RPMI8226 (cell line): ENCODE measurements at regions not wholly inside any gene's neighbourhood (a gene's known extent, or its start where the extent isn't known, plus 50 kb on each side); places are given as distances from the start of the nearest gene placed in this dataset.
A peak's percentile ranks its signal among the peaks of the same experiment; 100 is the strongest.

Source experiments
- DNase-seq: peaks from one replicate; pipeline ENCODE4 v3.0.0-alpha.2; 2015

DNA sequence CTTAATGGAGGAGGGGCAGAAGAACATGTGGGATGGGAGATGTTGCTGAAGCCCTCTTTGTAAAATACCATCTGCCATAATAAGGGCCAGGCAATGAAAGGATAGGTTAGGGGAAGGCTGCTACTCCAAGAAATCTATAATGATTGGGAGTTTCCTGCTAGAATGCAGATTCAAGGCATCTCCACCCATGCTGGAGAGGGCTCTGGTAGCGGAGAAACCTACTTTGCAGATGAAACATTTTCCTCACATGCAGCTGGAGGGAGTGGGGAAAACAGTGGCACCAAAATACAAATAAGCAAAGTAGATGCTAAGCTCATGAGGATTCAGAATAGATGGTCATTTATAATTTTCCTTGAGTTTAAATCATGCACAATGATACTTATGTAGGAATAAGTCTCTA lies 82.3 kb upstream of the GCFC2 start:
- no peak for DNase-seq

DNA sequence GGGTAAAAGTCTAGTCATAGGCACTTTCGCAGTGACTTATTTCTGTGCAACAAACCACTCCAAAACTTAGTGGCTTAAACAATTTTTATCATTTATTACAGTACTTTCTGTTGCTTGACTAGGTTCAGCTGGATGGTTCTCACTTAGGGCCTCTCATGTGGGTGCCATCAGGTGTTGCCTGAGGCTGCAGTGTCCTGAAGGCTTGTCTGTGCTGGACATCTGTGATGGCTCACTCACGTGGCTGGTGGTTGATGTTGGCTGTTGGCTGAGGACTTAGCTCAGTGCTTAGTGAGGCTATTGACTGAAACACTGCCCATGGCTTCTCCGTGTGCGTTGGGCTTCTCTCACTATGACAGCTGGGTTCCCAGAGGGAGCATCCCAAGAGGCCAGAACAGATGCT lies 81.4 kb upstream of the GCFC2 start:
- DNase-seq = no peak

GRCh38 chr2:75790814-75791467 lies 80.2 kb upstream of the GCFC2 start:
- no peak for DNase-seq

GRCh38 chr2:75790121-75790813 lies 79.6 kb upstream of the GCFC2 start:
- DNase-seq = no peak

GRCh38 chr2:75788902-75789301 lies 78.2 kb upstream of the GCFC2 start:
- DNase-seq = no peak

DNA sequence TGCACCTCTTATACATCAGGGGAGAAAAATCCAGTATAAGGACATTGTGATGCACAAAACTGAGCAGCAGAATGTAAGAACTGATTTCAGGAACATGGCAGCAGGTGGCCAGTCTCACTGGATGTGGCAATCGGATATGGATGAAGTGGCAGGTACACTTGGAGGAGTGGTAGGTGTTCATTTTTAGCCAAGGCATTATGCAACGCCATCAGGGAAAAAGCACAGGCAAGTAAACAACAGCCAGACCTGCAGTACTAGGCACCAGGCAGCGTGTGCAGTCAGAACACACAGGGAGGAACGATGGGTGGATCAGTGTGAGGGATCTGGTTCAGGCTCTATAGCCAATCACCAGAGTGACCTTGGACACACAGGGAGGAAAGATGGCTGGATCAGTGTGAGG lies 77.4 kb upstream of the GCFC2 start:
- no peak for DNase-seq

DNA sequence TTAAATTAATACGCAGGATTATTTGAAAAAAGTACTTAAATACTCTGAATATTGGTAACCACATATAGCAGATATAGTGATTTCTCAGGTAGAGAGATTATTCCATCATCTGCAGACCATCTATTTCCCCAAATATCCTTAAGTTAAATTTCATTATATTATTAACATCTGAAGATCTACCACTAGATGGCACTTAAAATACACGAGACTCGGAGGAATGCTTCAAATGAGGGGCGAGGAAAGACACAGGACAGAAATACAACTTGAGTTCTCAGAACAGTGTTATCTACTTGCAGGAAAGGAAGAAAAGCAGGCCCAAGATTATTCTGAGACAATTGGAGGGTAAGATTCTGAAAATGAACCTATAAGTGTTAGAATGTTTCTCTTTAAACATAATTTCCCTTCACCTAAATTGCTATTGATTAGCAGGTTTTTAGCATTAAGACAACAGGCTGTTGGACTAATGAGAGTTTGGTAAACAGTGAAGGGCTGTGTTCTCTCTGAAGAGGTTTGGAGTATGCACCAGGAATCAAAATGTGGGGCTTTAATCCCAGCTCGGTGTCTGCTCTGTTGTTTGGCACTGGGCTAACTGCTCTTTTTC lies 76.9 kb upstream of the GCFC2 start:
- DNase-seq = peak; percentile 21

DNA sequence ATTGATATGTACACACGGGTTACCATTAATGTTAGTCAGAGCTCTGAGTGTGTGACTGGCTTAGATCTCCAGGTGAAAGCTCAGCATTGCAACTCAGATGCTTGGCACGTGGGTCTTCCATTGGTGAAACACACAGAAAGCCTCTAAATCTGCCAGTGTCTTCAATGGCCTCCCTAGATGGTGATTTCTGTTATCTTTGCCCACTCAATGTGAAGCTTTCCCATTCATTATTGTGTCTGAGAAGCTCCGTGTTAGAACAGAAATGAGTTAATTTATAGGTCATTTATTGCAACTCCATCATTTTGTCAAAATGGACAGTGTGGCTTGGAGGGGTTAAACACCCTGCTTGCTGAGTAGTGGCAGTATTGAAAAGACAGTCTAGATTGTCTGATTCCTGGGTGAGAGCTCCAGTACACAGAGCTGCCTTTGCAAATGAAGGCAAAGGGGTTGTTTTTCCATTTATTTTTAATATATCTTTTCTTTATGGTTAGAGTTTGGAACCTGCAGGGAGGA lies 64.7 kb upstream of the GCFC2 start:
- DNase-seq = no peak

GRCh38 chr2:75772908-75773630 lies 62.4 kb upstream of the GCFC2 start:
- DNase-seq = no peak

DNA sequence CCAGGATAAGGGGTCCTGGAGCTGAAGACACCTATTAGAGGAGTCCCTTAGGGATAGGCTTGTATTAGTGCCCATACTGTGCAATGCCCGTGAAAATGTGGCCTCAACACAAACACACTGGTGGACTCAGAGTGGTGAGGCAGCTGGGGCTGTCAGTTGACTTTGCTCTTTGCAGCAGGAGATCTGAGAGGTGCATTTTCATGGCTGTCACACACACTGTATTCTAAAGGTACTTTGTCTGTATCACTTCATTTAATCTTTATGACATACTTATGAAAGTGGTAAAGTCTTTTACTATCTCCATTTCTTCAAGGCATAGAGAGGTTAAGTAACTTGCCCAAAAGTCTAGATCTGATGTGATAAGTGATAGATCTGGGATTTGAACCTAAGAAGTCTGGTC lies 55.1 kb upstream of the GCFC2 start:
- DNase-seq = no peak

DNA sequence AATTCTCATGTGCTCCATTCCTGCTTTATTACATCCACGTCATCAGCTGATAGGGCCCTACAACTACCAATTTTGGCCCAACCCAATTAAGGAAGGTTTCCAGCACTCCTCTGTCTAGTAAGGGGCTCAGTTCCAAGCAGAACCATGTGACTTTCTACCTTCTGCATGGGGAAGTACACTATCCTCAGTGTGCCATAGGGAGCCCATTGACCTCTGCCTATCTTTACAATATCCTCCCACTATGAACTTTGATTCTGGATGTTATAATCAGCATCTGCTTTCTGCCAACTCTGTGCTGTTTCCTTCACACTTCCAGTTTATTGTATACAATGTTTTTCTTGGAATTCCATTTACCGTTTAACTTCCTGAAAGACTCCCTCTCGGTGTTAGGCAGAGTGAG lies 53.9 kb upstream of the GCFC2 start:
- DNase-seq = no peak
